GM19397 (cell line): ENCODE measurements at regions not wholly inside any gene's neighbourhood (a gene's known extent, or its start where the extent isn't known, plus 50 kb on each side); places are given as distances from the start of the nearest gene placed in this dataset.
"Not testable (repeated sequence)": the region's sequence is repeated elsewhere in the genome, so short reads cannot be mapped to it uniquely, and the experiment has no call there.

Source experiments
- ATAC-seq: cut with Tn5 transposase; IDR thresholded peaks from one replicate; pipeline ENCODE4 v1.9.1; 2021; ENCODE audit warnings: mild to moderate bottlenecking, moderate library complexity; ENCODE audit not compliant: unreplicated experiment

DNA sequence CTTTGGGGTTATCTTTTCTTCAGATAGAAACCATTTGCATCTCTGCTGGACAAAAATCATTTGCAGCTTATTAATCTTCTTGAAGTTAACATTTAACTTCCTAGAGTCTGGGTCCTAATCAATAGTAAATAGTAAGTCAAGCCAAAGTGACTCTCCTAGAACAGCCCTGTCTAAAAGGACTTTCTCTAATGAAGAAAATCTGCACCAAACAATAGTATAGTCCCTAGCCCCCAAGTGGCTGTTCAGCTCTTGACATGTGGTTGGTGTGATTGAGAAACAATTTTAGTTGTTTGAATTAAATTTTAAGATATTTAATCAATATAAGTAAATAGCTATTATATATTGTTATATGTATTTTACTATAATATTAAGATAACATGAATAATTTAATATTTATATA is 64.6 kb upstream of the SHB start:
- no peak for ATAC-seq

DNA sequence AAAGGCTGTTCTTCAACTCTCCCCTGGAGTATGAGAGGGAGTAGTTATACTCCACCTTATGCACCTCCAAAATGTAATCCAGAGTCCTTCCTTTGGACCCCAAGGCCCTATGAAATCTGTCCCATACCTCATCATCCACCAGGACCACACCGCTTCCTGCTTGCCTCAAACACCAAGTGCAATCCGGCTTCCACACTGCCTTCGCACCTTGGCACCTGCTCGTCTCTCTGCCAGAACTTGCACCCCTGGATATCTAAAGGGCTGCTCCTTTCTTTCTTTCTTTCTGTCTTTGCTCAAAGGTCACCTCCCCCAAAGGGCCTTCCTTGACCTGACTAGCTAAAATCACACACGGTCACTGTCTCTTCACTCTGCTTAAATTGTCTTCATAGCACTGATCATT is 63.9 kb upstream of the SHB start:
- ATAC-seq: no peak

DNA sequence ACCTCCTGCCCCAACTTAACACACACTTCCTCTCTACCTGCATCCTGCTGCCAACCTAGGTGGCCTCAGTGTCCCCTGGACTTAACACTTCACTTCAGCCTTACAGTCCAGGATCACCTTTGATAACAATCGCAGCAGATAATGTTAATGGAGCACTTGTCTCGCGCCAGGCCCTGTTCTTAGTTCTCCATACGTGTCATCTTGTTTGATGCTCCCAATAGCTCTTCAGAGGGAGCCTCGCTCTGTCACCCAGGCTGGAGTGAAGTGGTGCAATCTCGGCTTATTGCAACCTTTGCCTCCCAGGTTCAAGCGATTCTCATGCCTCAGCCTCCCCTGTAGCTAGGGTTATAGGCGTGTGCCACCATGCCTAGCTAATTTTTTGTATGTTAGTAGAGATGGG is 62.7 kb upstream of the SHB start:
- ATAC-seq: no peak

DNA sequence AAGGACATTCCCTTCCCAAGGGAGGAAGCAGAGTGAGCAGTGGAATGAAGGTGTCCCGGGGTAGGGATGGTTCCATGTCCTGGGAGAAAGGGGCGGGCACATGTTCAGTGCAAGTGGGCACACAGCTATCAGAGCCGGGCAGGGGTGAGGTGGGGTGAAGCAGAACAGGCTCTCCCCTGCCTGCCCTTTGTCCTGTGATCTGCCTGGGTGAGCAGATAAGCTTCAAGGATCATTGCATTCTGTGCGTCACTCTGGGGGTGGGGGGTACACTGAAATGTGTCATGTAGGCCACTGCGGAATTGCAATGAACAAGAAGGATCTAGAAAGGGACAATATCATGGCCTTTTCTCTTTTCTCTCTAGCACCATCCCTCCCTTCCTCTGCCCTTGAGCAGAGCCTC is 61.7 kb upstream of the SHB start:
- ATAC-seq: no peak

DNA sequence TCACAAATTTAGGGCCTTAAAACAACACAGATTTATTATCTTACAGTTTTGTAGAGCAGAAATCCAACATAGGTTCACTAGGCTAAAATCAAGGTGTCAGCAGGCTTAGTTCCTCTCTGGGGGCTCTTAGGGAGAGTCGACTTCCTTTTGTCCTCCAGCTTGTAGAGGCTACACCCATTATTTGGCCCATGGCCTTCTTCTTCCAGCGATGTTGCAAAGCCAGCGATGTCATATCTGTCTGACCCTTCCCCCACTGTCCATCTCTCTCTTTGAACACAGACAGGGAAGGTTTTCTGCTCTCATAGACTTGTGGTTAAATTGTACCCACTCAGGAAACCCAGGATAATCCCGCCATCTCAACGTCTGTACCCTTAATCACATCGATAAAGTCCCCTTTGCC is 60.3 kb upstream of the SHB start:
- no peak for ATAC-seq

DNA sequence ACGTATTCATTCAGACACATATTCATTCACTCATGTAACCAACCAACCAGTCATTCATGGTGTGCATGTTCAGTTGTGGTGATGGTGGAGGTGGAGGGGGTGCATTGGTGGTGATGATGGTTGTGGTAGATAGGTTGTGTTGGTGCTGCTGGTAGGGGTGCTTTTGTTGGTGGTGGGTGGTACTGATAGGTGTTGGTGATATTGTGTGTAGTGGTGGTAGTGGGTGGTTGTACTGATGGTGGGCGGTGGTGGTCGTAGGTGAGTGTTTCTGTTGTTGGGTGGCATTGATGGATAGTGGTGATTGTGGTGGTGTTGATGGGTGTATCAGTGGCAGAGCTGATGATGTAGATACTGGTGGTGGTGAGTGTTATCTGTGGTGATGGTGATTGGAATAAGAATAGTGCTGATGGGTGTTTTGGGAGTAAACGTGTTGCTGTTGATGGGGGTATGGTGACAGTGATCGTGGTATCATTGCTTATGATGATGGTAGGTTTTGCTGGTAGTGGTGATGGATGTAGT is 59.8 kb upstream of the SHB start:
- ATAC-seq: no peak

DNA sequence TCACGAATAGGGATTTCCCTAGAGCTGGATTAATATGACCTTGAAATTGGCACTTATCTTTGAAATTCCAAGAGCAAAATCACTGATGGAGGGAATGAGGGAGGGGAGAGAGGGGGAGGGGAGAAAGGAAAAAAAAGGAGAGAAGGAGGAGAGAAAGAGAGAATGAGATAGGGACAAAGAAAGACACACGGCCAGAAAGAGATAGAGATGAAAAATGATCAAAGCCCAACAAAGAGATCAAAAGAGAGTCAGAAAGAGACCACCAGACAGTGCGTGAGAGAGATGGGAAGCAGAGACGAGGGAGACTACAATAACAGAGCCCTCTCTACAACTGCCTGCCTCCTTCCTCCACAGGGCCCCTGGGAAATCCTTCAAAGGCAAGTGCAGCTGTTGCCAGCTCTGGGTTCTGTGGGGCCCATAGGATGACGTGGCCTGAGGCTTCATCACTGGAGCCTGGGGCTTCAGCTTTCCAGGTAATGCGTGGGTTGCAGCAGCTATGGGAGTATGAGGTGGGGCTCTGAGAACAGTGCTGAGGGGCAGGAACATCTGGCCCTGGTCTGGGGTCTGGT is 58.3 kb upstream of the SHB start:
- no peak for ATAC-seq

DNA sequence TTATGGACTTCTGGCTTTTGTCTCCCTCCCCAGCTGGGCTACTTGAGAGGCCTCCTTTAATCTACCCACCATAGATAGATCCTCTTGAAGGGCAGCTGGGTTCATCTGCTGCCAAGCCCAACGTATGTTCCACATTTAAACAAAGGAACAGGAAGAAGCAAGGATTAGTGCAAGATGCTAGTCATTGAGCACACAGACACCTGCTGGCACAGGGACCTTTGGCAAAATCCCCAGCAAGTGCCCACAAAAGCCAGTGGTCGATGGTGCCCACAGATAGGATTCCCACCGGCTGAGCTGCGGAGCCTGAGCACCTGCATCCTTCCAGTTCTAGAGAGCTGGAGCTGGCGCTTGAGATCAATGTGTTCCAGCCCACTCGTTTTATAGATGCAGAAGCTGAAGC is 57.7 kb upstream of the SHB start:
- no peak for ATAC-seq

DNA sequence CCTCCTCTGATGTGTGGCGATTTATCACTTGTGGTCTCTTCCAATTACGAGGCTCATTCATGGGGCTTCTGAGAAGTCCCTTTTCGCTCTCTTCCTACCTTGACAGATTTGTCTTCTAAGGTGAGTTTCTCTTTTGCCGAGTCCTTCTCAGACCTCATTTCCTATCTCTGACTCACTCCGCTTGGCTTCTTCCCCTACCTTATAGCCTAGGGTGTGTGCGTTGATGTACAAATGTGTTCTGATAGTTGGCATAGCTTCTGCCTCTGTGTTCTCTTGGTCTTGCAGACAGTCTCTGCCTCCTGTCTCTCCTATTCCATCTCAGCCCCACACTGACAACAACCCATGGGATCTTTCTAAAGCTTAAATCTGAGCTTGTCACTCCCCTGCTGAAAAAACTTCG is 56.9 kb upstream of the SHB start:
- no peak for ATAC-seq

DNA sequence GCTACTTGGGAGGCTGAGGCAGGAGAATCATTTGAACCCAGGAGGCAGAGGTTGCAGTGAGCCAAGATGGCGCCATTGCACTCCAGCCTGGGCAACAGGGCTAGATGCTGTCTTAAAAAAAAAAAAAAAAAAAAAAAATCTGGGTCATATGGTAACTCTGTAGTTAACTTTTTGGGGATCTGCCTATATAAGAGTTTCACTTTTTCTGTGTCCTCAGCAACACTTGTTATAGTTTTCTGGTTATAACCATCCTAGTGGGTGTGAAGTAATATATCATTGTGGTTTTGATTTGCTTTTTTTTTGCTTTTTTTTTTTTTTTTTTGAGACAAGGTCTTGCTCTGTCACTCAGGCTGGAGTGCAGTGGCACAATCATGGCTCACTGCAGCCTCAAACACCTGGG is 54.3 kb upstream of the SHB start:
- not testable (repeated sequence) for ATAC-seq

DNA sequence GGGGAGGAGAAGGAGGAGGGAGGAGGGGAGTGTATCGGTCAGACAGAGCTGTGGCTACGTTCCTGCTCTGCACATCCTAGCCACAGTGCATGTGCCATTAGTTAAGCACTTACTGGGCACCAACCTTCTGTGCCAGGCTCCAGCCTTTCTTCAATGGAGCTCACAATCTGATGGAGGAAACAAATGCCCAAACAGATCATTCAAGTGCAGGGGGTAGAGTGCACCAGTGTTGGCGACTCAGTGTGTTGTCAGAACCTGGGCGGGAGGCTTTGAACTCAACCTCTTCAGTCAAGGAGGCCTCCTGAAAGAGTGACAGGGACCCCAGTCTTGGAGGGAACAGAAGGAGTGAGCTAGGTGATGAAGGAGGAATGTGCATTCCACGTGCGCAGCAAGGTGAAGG is 51.9 kb upstream of the SHB start:
- no peak for ATAC-seq

DNA sequence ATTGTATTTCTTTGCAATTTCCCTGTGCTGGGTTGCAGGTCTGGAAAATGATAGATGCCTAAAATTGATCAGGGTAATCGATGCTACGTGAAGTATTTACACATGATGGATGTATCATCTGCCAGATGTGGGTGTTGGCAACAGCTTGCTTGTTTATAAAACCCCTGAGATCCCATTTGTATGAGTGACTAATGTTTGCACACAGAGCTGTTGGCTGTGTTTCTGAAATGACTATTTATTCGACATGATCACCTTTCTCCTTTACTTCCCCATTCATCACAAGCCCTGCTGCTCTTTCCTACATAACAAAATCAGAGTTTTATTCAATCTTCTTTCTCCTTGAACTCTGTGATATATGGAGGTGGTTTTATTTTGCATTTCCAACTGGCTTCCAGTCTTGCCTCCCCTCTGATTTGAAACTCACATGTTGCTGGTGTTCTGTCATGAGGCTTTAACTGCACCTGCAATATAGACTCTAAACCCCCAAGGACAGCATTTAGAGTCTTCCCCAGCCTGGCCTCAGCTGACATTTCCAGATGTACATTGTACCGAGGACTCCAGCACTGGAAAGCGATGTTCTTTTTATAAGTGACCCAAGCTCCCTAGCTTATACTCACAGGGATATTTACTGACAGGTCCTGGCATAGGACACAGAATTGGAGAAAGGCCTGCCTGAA is 50.7 kb upstream of the SHB start:
- ATAC-seq: no peak

DNA sequence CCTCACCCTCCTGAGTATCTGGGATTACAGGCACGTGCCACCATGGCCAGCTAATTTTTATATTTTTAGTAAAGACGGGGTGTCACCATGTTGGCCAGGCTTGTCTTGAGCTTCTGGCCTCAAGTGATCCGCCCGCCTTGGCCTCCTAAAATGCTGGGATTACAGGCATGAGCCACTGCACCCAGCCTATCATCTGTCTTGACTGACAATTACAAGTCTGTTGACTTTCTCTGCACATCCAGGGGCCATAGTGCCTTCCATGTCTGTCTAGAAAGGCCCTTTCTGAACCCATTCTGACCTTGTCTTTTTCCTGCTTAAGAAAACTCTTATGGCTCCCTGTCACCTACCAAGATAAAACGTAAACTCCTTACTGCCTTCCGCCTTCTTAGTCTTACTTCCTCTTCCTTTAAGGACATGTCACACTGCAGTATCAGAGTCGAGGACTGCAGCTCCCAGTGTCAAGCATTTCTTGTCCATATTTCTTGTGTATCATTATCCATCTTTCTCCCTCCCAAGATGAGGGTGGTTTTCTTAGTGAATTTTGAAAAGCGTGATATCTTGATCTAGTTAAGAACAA is 49.9 kb upstream of the SHB start:
- no peak for ATAC-seq
